IPS-15b (cell line): ENCODE measurements at regions not wholly inside any gene's neighbourhood (a gene's known extent, or its start where the extent isn't known, plus 50 kb on each side); places are given as distances from the start of the nearest gene placed in this dataset.

Experiments
- H3K27me3 ChIP-seq: one replicate; pipeline ENCODE4 v1.6.1; 2013; ENCODE audit warnings: low read length; ENCODE audit not compliant: control insufficient read depth, insufficient read depth
- H3K36me3 ChIP-seq: one replicate; pipeline ENCODE4 v1.6.1; 2013; ENCODE audit warnings: low read length; ENCODE audit not compliant: control insufficient read depth, insufficient read depth
- H3K4me1 ChIP-seq: one replicate; pipeline ENCODE4 v1.6.1; 2013; ENCODE audit warnings: mild to moderate bottlenecking, low read length; ENCODE audit not compliant: control insufficient read depth, insufficient read depth
- H3K4me3 ChIP-seq: one replicate; pipeline ENCODE4 v1.5.1; 2013; ENCODE audit warnings: low read depth, low read length
- H3K9ac ChIP-seq: one replicate; pipeline ENCODE4 v1.6.1; 2013; ENCODE audit warnings: low read depth, mild to moderate bottlenecking, low read length
- H3K9me3 ChIP-seq: one replicate; pipeline ENCODE4 v1.6.1; 2013; ENCODE audit warnings: mild to moderate bottlenecking, low read length; ENCODE audit not compliant: control insufficient read depth, insufficient read depth

DNA sequence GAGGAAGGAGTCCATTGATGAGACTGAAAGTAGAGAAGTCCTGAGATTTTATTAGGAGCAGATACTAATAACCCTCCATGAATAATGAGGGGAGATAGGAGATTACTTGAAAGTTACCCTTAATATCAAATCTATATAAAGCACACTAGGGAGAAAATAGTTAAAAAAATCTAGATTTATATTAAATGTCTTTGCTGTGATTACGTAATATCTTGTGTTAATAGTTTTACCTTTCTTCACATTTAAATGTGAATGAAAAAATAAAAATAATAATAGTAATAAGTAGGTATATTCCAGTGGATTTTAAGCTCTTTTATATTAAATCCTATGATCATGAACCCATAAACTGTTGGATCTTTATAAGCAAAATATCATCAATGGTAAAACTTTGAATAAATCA lies 267.3 kb upstream of the SYT10 start:
- Histone ChIP-seq H3K36me3 (no peaks in the 10 kb centered on the region), H3K9me3 (no peaks in the 10 kb centered on the region), H3K4me3 (no peak overlapping the region), H3K27me3 (no peaks in the 10 kb centered on the region), H3K4me1 (peaks cover 4% of the 10 kb centered on the region), H3K9ac (no peak overlapping the region)

DNA sequence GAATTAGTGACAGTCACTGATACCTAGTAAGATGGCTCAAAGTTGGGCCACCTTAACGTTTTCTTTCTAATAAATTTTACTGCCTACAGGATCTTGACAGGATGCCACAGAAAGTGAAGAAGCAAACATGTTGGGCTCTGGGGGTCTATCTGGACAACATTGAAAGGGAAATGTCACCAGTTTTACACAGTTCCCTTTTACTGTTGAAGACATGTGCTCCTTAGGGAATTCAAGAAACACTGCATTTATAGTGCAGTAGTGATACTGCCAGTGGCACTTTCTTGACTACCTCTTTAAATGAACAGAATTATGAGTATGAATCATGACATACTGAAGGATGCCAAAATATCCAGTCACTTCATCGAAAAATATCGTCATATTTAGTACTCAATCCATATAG lies 269.3 kb upstream of the SYT10 start:
- H3K9me3 ChIP-seq, result no peaks in the 10 kb centered on the region
- no peaks in the 10 kb centered on the region for H3K27me3 ChIP-seq
- no peak overlapping the region for H3K9ac ChIP-seq
- no peak overlapping the region for H3K4me3 ChIP-seq
- no peaks in the 10 kb centered on the region for H3K36me3 ChIP-seq
- H3K4me1 ChIP-seq, result peaks cover 4% of the 10 kb centered on the region

DNA sequence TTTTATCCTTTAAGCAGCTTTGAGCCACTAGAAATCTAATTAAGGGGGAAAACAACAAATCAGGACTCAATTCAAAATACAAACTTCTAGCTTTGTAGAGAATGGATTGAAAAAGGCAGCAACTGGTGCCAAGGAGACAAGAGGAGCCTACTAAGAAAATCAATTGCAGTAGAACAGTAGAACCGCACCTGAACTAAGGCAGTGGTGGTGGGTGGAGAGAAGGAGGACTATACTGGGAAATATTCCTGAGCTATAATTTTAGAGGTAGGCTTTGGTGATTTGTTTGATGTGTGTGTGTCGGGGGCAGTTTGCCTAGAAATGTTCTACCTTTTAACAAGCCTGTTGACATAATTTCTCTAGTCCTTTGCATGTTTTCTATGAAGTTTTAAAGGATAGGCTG lies 270.9 kb upstream of the SYT10 start:
- H3K27me3 ChIP-seq, result no peaks in the 10 kb centered on the region
- H3K4me3 ChIP-seq, result no peak overlapping the region
- no peaks in the 10 kb centered on the region for H3K36me3 ChIP-seq
- H3K9me3 ChIP-seq, result no peaks in the 10 kb centered on the region
- no peaks in the 10 kb centered on the region for H3K4me1 ChIP-seq
- no peak overlapping the region for H3K9ac ChIP-seq

DNA sequence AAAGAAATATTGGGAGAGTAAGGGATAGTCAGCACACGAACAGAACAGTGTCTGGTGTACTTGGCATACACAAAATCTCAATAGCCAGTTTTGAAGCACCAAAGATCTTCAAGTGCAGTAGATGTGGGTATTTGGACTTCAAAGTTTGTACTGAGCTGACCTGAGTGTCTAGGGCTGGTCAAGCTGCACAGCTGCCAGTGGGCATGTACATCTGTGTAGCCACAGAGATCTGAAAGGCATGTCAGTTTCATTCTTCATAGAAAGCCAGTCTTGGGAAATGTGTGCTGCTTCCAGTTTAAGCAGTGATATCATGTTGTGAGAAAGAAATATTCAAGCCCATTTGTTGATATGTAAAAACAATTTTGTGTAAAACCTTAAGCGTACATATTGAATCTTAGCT lies 279.0 kb upstream of the SYT10 start:
- Histone ChIP-seq H3K27me3 (no peaks in the 10 kb centered on the region), H3K9me3 (no peaks in the 10 kb centered on the region), H3K9ac (no peak overlapping the region), H3K4me3 (no peak overlapping the region), H3K36me3 (no peaks in the 10 kb centered on the region), H3K4me1 (no peaks in the 10 kb centered on the region)

DNA sequence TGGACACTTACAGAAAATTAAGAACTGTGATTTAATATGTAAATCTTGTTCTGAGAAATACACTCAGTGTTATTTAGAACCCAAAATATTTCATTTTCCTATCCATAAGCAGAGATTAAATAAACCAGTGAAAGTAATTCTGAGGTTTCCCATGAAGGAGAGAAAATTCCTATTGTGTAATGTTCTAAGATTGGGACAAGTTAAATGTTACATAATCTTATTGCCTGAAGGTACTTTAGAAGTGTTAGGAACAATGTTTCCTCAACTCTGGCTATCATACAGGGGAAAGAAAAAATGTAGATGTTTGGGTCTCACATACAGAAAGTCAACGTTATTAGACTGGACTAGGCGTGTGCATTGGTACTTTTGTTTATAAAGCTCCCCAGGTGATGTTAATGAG lies 281.9 kb upstream of the SYT10 start:
- Histone ChIP-seq H3K9me3 (no peaks in the 10 kb centered on the region), H3K36me3 (no peaks in the 10 kb centered on the region), H3K4me1 (no peaks in the 10 kb centered on the region), H3K4me3 (no peak overlapping the region), H3K27me3 (no peaks in the 10 kb centered on the region), H3K9ac (no peak overlapping the region)

DNA sequence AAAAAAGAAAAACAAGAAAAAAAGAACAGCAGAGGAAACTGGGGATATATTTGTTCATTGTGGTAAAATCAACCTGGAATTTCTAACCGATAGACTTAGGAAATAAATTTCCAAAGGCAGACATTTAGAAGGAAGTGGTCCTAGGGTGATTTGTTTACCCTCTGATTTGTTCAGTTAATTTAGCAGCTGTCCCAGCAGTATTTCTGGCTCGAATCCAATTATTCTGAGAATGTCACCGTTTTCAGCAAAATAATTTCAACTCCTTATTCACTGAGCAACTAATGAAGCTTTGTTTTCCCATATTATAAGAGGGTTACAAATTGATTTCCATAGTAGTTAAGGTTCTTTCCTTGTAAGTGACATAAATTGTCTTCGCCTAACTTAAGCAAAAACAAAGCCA lies 285.2 kb upstream of the SYT10 start:
- Histone ChIP-seq H3K36me3 (no peaks in the 10 kb centered on the region), H3K4me1 (no peaks in the 10 kb centered on the region)

DNA sequence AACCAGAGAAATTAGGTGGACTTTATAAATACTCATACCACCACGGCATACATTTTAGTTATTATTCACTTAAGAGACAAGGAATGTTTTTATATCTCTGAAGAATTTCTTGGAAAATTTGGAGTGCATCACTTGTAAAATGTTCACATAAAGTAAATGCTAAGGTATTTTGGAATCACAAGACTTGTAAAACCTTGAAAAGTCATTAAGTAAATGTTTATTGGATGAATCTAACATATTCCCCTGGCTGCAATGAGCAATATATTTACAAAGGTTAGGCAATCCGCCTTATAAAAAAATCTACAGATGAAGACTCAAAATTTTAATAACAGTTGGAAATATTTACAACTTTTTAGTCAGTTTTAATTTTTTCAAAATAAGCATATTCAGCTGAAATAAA lies 287.4 kb upstream of the ALG10 start:
- H3K36me3 ChIP-seq, result no peaks in the 10 kb centered on the region
- H3K9ac ChIP-seq, result no peak overlapping the region
- H3K9me3 ChIP-seq, result no peaks in the 10 kb centered on the region
- no peaks in the 10 kb centered on the region for H3K27me3 ChIP-seq
- H3K4me3 ChIP-seq, result no peak overlapping the region
- H3K4me1 ChIP-seq, result no peaks in the 10 kb centered on the region

More for the DNA sequence above, 285.2 kb upstream of the SYT10 start:
- Histone ChIP-seq H3K27me3 (no peaks in the 10 kb centered on the region), H3K4me3 (no peak overlapping the region), H3K9me3 (no peaks in the 10 kb centered on the region), H3K9ac (no peak overlapping the region)

DNA sequence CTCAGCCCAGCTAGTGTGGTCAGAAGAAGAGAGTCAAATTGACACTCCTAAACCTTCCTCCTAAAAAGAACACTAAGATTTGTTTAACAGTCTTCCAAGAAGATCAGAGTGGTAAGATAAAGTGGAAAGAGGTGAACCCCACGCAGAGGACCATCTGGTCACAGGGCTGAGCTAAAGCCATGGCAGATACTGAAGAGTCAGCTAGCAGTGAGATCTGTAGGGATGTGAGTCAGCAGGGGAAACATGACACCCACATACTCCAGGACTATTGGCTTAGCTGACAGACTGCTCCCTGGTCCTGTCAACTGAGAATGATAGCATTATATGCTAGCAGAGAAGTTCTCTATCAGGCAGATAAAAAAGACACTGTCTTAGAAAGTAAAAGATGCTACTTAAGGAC lies 269.4 kb upstream of the ALG10 start:
- H3K4me3 ChIP-seq, result no peak overlapping the region
- H3K4me1 ChIP-seq, result no peaks in the 10 kb centered on the region
- no peaks in the 10 kb centered on the region for H3K9me3 ChIP-seq
- H3K9ac ChIP-seq, result no peak overlapping the region
- no peaks in the 10 kb centered on the region for H3K36me3 ChIP-seq
- no peaks in the 10 kb centered on the region for H3K27me3 ChIP-seq

DNA sequence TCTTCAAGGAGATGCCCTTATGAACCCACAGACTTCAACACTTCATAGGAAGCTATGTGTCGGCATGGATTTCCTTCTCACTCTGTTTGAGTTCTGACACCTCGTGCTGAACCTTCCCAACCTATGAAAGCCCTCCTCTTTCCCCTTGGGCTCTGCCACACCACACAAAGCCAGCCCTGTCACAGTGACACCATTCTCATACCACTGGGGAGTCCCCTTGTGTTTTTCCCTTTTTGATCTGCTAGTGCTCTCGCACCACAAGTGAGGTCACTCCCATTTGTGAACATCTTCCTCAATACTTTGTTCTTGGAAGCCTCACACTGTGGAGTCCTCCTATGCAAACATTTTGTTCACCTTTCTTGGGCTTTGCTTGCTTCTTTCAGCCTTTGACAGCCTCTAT lies 264.6 kb upstream of the ALG10 start:
- Histone ChIP-seq H3K9ac (no peak overlapping the region), H3K9me3 (no peaks in the 10 kb centered on the region), H3K27me3 (no peaks in the 10 kb centered on the region), H3K4me3 (no peak overlapping the region), H3K36me3 (no peaks in the 10 kb centered on the region), H3K4me1 (no peaks in the 10 kb centered on the region)

DNA sequence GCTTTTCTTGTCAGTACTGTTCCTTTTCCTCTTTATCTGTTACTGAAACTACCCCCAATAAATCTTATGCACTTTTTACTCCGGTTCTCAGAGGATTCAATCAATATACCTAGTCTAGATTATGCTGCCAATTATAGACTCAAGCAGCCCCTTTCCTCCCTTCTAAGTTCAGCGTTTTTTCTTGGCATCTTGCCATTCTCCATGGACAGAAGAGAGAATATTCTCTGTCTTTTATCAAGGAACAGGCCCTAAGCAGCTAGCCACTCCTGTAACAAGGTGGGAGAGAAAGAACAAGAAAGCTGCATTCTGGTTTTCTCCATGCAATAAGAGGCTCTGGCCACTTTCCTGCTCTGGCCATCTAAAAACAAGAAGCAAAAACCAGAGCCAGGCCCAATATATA lies 263.0 kb upstream of the ALG10 start:
- Histone ChIP-seq H3K27me3 (no peaks in the 10 kb centered on the region), H3K9ac (no peak overlapping the region), H3K9me3 (no peaks in the 10 kb centered on the region), H3K4me3 (no peak overlapping the region), H3K36me3 (no peaks in the 10 kb centered on the region), H3K4me1 (no peaks in the 10 kb centered on the region)

DNA sequence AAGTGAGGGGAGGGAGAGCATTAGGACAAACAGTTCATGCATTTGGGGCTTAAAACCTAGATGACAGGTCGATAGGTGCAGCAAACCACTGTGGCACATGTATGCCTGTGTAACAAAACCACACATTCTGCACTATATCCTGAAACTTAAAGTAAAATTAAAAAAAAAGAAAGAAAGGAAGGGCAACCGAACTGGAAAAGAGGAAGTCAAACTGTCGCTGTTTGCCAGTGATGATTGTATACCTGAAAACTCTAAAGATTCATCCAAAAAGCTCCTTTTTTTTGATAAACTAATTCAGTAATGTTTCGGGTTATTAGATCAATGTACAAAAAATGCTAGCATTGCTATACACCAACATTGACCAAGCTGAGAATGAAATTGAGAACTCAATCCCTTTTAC lies 259.0 kb upstream of the ALG10 start:
- H3K36me3 ChIP-seq, result no peaks in the 10 kb centered on the region
- no peak overlapping the region for H3K4me3 ChIP-seq
- H3K9me3 ChIP-seq, result no peaks in the 10 kb centered on the region
- H3K9ac ChIP-seq, result no peak overlapping the region
- H3K4me1 ChIP-seq, result no peaks in the 10 kb centered on the region
- H3K27me3 ChIP-seq, result no peaks in the 10 kb centered on the region

DNA sequence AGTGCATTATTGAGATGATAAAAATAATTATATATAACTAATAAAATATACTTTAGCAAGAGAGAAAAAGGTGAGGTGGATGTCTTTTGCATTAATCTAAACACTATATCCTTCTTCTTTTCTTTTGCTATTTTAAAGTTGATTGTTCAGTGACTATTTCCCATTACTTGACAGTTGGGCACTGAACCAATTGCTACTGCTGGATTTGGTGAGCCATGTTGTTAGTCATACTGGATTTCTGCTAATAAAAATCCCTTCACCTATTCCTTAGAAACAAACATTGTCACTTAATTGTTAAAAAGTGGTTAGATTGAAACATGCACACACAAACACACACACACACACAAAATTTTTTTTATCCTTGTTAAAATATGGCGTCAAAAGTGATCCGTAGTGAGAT lies 251.6 kb upstream of the ALG10 start:
- Histone ChIP-seq H3K4me3 (no peak overlapping the region), H3K9ac (no peak overlapping the region), H3K9me3 (no peaks in the 10 kb centered on the region), H3K4me1 (no peaks in the 10 kb centered on the region), H3K27me3 (no peaks in the 10 kb centered on the region), H3K36me3 (no peaks in the 10 kb centered on the region)

DNA sequence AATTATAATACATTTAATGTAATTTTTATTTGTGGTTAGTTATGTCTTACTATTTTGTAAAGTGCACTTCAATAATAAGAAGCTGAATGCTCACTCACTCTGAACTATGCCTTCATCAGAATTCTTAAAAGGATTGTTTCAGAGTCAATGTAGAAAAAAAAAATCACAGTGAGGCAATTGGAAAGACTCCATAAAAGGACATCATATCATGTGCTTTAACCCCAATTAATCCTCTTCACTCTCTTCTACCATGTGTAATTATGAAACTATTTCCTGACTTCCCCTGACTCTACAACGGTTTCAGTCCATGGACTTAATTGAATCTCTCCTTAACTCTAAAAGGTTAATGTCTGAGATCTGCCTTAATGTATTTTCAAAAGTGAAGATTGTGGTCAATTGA lies 250.4 kb upstream of the ALG10 start:
- Histone ChIP-seq H3K9me3 (no peaks in the 10 kb centered on the region), H3K4me3 (no peak overlapping the region), H3K36me3 (no peaks in the 10 kb centered on the region), H3K27me3 (no peaks in the 10 kb centered on the region), H3K4me1 (no peaks in the 10 kb centered on the region), H3K9ac (no peak overlapping the region)
